ENCODE measurements at regions not wholly inside any gene's neighbourhood (a gene's known extent, or its start where the extent isn't known, plus 50 kb on each side); places are given as distances from the start of the nearest gene placed in this dataset.

GRCh38 chr13:63287926-63288325, 1872.3 kb upstream of the PCDH20 start:
- Histone ChIP-seq H3K36me3 (no peaks in the 10 kb centered on the region), H3K4me3 (no peak overlapping the region), H3K27ac (no peak overlapping the region), H3K27me3 (no peaks in the 10 kb centered on the region), H3K9me3 (no peaks in the 10 kb centered on the region), H3K4me1 (ENCODE audit: insufficient read depth) (no peaks in the 10 kb centered on the region)
- no peak for TF ChIP-seq POLR2A (IDR thresholded peaks at IDR 0.05)
- no peak for TF ChIP-seq CTCF (IDR thresholded peaks at IDR 0.05)
- TF ChIP-seq EP300 (IDR thresholded peaks at IDR 0.05), result no peak
- 96 to 100% (median 100%) methylated on average over 1 of the region's 1 CpG for WGBS, 3 donors
- intact Hi-C loops (cut with DNase I), result no loop called here
- DNase-seq, result no peak

- H3K27me3 ChIP-seq, result no peaks in the 10 kb centered on the region
- no peak for TF ChIP-seq CTCF (IDR thresholded peaks at IDR 0.05)
- WGBS, 3 donors, result 78 to 85% (median 79%) methylated on average over 1 of the region's 1 CpG
- H3K4me3 ChIP-seq, result no peak overlapping the region
- no peaks in the 10 kb centered on the region for H3K9me3 ChIP-seq
- H3K36me3 ChIP-seq, result no peaks in the 10 kb centered on the region
- intact Hi-C loops (cut with DNase I), result no loop called here
- DNase-seq, result no peak
- no peaks in the 10 kb centered on the region for H3K4me1 ChIP-seq (ENCODE audit: insufficient read depth)
- no peak overlapping the region for H3K27ac ChIP-seq
These were observed 1869.8 kb upstream of the PCDH20 start for GRCh38 chr13:63285426-63285825.

GRCh38 chr13:63279136-63279535, 1863.5 kb upstream of the PCDH20 start:
- WGBS, 3 donors, result 76 to 87% (median 77%) methylated on average over 2 of the region's 2 CpGs
- Histone ChIP-seq H3K4me3 (no peak overlapping the region), H3K27ac (no peak overlapping the region), H3K4me1 (ENCODE audit: insufficient read depth) (no peaks in the 10 kb centered on the region), H3K9me3 (no peaks in the 10 kb centered on the region), H3K36me3 (no peaks in the 10 kb centered on the region), H3K27me3 (no peaks in the 10 kb centered on the region)
- intact Hi-C loops (cut with DNase I), result no loop called here
- TF ChIP-seq POLR2A (IDR thresholded peaks at IDR 0.05) (no peak), CTCF (IDR thresholded peaks at IDR 0.05) (no peak), EP300 (IDR thresholded peaks at IDR 0.05) (no peak)
- no peak for DNase-seq

GRCh38 chr13:63274772-63275171, 1859.1 kb upstream of the PCDH20 start:
- intact Hi-C loops (cut with DNase I), result no loop called here
- H3K4me3 ChIP-seq, result no peak overlapping the region
- H3K4me1 ChIP-seq (ENCODE audit: insufficient read depth), result no peaks in the 10 kb centered on the region
- TF ChIP-seq EP300 (IDR thresholded peaks at IDR 0.05) (no peak), POLR2A (IDR thresholded peaks at IDR 0.05) (no peak), CTCF (IDR thresholded peaks at IDR 0.05) (no peak)
- no peak for DNase-seq
- H3K9me3 ChIP-seq, result no peaks in the 10 kb centered on the region
- H3K27ac ChIP-seq, result no peak overlapping the region
- H3K27me3 ChIP-seq, result no peaks in the 10 kb centered on the region
- H3K36me3 ChIP-seq, result no peaks in the 10 kb centered on the region
- 70 to 79% (median 71%) methylated on average over 1 of the region's 1 CpG for WGBS, 3 donors

Measured in ovary (tissue), 7 donors.